ENCODE measurements at regions not wholly inside any gene's neighbourhood (a gene's known extent, or its start where the extent isn't known, plus 50 kb on each side); places are given as distances from the start of the nearest gene placed in this dataset.
"Not testable (repeated sequence)": the region's sequence is repeated elsewhere in the genome, so short reads cannot be mapped to it uniquely, and the experiment has no call there.

DNA sequence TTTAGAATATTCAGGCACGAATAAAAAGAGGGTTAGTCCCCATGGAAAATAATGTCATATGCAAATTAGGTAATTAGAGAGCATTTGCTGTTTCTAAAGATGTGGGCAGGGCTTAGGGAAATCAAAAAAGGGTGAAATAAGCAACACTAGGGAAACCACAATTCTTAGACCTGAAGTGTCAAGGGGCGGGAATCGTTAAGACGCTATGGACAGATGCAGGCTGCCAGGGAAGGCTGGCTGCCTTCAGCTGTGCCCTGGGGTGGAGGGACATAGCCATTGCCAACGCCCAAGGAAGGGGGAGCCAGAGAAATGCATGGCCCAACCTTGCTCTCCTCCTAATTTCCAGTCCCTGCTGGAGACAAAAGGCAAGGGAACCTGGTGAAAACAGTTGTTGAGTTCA is 141.7 kb upstream of the PROK2 start:
- no peak for DNase-seq (ENCODE audit: low read depth in 2 of 2)

DNA sequence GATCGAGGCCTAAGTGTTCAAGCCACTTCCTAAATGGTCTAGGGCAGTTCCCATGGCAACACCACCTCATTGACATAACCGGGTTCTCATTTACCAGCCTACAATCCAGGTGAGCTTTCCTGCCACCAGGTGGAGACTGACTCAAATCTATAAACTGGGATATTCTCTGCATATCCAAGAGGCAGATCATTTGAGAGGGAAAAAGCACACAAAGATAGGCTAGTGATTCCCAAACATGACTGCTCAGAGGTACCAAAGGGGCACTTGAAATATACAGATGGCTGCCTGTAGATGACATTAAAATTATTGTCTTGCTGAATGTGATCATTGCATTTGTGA is 141.3 kb upstream of the PROK2 start:
- no peak for DNase-seq (ENCODE audit: low read depth in 2 of 2)

DNA sequence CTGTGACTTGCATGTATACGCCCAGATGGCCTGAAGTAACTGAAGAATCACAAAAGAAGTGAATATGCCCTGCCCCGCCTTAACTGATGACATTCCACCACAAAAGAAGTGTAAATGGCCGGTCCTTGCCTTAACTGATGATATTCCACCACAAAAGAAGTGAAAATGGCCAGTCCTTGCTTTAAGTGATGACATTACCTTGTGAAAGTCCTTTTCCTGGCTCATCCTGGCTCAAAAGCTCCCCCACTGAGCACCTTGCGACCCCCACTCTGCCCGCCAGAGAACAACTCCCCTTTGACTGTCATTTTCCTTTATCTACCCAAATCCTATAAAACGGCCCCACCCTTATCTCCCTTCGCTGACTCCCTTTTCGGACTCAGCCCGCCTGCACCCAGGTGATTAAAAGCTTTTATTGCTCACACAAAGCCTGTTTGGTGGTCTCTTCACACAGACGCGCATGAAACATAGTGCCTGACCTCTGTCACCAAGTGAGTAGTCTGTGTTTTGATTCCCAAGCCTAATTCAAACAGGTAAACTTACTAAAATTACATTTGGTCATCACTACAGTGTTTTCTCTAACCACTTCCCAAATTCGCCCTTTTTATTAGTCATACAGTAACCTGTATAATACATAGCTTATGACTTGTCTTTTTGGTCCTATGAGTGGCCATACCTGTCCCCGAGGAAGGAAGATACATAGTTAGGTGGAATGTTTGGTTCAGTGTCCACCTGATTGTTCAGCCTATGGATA is 140.7 kb upstream of the PROK2 start:
- not testable (repeated sequence) for DNase-seq (ENCODE audit: low read depth in 2 of 2)

DNA sequence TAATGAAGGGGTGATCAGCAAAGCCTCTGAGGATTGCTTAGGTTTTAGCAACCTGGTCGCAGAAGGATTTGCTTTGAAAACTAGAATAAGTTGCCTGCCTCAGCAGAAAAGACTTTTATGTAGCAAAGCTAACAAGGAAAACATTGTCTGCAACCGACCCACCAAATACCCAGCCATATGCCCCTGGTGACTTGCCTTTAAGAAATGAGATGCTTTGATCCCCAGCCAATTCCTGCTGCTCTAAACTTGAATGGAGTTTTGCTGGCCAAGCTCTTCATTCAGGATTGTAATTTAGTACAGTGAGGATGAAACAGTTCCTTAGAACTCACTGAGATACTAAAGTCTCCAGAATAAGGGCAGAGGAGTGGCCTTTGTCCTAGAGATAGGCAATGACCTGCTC is 139.8 kb upstream of the PROK2 start:
- DNase-seq (ENCODE audit: low read depth in 2 of 2), result no peak

DNA sequence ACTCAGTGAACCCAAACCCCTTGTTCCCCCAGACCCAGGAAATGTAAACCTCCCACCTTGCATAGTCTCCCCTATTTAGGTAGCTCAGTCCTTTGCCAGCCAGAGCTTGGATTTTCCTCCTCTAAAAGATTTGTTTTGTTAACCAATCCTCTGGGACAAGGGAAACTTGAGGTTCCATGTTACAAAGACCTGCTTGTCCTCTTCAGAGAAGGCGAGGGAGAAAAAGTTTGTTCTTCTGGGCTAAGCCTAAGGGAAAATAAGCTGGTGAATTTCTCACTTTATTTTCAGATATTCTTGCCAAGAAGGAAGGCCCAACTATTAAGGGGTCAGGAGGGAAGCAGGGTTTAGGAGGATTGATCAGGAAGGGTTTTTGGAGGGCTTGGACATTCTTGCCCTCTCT is 136.1 kb upstream of the PROK2 start:
- no peak for DNase-seq (ENCODE audit: low read depth in 2 of 2)

DNA sequence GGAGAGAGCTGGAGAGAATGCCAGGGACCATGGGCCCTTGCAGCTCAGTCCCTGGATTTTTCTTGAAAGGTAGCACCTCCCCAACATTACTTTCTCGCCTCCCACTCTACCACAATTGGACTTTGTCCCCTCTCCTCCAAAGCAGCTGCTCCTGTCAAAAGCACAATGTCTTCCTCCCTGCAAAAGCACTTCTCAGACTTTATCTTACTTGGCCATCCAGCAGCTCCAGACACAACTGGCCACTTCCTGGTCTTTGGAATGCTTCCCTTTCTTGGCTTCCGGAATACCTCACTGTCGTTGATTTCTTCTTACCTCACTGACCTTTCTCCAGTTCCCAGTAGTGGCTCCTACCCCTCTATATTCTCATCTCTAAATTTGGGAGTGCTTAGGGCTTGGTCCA is 134.6 kb upstream of the PROK2 start:
- DNase-seq (ENCODE audit: low read depth in 2 of 2), result no peak

DNA sequence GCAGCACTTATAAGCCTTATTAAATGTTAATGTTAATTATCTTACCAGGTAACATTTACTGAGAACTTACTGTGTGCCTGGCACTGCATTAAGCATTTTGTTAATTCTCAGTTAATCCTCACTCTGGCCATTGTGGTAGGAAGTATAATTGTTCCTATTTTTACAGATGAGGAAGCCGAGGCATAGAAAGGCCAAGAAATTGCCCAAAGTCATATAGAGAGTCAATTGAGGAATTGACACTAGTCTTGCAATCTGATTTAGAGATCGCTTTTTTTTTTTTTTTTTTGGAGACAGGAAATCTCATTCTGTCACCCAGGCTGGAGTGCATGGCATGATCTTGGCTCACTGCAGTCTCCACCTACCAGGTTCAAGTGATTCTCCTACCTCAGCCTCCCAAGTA is 132.6 kb upstream of the PROK2 start:
- DNase-seq (ENCODE audit: low read depth in 2 of 2), result no peak

DNA sequence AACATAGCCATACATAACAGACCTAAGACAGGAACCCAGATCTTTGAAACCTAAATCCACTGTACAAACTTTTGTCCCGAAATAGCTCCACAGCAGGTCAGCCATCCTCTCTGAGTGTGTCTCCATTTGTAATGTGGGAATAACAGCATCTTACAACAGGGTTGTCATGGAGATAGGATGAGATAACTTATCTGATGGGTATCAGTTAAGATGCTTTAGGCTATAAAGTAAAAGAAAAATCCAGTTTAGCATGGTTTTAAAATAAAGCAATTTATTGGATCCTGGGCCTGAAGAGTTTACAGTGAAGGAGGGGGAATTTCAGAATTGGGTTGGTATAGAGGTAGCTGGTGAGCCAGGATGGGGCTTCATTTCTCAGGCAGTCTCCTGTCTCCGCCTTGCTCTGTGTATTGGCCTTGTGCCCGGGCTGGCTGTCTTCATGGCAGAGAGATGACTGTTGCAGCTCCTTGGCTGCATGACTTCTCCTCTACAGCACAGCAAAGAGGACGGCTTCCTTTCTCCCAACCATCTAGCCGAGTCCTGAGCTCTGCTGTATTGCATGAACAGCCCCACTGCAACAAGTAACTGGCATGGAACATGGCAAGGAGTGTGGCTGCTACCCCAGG is 131.9 kb upstream of the PROK2 start:
- DNase-seq (ENCODE audit: low read depth in 2 of 2), result no peak

DNA sequence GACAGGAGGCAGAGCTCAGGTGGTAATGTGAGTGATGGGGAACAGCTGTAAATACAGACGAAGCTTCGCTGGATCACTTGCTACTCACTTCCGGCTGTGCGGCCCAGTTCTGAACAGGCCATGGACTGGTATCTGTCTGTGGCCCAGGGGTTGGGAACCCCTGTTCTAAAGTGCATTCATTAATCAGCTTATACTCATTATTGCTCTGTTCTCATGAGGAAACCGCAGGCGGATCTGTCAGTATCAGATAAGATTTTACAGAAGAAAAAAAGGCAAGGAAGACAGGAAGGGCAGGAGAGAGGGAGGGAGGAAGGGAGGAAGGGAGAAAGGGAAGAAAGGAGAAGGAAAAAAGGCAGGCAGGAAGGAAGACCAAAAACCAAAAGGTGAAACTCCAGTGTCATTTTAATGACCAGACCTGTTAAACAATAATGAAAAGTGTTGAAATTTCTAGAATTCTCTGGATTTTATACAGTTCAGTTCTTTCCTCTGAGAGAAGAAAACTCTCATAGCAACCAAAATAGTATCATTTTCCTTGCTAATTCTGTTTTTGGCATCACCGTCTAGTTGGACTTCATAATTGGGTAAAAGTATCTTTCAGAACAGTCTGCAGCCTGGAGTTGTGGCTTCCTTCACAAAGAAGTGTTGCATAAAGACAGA is 128.0 kb upstream of the PROK2 start:
- no peak for DNase-seq (ENCODE audit: low read depth in 2 of 2)

DNA sequence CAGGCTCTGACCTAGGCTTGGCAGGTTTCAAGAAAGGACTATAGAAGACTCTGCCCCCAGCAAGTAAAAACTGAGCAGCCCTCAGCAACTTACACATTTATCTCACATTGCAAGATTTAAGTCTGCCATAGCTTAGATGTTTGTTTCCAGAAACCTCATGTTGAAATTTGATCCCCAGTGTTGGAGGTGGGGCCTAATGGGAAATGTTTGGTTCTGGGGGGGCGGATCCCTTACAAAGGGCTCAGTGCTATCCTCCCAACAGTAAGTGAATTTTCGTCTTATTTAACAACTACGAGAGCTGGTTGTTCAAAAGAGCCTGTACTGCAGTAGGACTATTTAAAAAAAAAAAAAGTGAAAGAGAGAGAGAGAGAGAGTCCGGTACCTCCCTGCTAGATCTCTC is 125.2 kb upstream of the PROK2 start:
- no peak for DNase-seq (ENCODE audit: low read depth in 2 of 2)

DNA sequence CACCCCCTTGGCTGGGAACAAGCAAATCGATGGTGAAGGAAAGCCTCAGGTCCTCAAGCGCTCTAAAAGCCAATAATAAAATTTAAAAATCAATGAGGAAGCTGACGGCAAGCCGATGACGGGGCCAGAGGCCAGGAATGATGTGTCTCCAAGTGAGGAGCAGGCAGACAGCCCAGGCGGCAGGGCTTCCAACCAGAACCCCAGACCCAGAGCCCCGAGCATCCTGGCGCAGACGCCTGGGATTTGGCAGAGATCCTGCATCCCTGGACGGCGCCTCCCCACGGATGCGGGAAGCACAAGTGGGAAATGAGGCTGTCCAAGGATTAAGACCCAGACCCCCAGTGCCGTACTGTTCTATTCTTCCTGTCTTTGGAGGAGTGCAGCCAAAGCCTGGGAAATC is 123.0 kb upstream of the PROK2 start:
- DNase-seq (ENCODE audit: low read depth in 2 of 2), result no peak

DNA sequence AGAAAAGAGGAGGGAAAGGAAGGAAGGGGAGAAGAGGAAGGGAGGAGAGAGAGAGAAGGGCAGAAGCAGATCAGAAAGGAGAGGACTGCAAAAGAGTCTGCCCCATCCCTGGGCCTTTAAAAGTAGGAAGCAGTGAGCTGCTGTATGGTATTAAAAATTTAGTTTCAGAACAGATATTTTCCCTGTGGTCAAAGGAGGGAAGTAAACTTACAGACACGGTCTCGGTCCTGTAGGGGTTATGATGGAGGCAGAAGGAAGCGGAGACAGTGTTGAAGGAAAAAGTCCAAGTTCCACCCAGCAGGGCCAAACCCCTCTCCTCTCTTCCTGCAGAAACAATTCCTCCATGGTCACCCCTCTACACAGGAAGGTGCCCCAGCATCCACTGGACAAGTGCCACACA is 122.0 kb upstream of the PROK2 start:
- no peak for DNase-seq (ENCODE audit: low read depth in 2 of 2)

DNA sequence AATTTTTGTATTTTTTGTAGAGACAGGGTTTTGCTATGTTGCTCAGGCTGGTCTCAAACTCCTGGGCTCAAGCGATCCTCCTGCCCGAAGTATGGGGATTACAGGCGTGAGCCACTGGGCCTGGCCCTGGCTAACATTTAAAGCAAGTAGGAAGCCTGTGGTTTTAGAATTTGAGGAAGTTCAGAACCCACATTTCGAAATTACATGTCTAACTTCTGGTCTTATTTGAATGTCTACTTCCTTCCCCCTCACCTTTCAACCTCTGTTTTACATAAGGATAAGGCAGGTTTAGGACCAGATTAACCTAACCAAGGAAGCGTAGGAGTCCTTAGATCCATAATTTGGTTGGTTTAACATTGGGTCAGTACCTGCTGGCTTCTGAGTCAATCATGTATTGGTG is 120.5 kb upstream of the PROK2 start:
- no peak for DNase-seq (ENCODE audit: low read depth in 2 of 2)

DNA sequence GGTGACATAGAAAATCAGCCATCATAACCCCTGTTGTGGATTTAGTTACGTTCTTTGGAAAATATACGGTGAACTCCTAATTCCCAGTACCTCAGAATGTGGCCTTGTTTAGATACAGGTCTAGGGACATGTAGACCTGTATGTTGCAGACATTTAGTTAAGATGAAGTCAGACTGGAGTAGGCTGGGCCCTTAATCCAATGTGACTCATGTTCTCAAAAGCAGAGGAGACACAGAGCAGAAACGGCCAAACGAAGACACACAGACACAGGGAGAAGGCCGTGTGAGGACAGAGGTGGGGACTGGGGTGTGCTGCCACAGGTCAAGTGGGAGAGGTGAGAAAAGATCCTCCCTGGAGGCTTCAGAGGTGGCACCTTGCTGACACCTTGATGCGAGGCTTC is 119.0 kb upstream of the PROK2 start:
- DNase-seq (ENCODE audit: low read depth in 2 of 2), result no peak

DNA sequence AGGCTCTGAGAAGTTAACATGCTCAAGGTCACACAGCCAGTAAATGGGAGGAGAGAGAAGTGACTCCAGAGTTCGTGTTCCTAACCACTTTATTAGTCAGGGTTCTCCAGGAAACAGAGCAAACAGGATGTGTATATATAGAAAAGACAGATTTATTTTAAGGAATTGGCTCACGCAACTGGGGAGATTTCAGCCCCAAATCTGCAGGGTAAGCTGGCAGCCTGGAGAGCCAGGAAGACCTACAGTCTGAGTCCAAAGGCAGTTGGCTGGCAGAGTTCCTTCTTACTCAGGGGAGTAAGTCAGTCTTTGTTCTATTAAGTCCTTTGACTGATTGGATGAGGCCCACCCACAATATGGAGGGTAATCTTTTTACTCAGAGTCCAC is 118.2 kb upstream of the PROK2 start:
- DNase-seq (ENCODE audit: low read depth in 2 of 2), result no peak

DNA sequence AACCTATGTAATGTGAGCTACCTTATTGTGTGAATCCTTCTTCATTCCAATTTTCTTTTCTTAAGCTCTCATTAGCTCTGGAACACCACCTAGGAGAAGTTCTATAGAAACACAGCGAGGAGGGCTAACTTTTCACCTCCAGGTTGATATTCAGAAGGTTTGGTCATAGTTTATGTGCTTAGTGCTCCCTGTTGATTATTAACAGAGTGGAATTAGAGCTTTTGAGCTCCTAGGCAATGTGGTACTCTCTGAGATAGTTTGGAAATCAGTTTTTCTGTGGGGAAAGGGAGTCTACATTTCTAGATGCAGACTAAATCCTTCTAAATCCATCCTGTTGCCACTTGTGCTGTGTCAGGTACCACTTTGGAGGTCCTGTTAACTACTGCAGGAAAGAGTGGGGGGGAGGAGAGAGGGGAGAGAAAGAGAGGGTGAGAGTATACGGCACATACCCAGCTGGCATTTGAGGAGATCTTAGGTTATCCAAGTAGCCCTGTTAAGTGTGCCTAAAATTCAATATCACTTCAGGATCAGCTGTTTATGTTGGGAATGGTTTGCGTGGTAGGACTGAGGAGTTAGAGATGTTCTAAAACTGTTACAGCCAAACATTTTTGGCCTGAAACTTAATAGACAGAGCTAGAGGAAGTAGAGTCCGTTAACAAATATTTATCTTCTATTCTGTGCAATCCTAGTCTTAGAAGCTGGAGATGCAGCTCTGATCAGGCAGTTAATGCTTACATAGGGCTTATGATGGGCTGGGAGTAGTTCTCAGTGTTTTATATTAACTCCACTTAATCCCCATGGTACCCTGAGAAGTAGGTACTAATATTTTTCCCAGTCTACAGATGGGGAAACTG is 117.5 kb upstream of the PROK2 start:
- DNase-seq (ENCODE audit: low read depth in 2 of 2), result no peak

DNA sequence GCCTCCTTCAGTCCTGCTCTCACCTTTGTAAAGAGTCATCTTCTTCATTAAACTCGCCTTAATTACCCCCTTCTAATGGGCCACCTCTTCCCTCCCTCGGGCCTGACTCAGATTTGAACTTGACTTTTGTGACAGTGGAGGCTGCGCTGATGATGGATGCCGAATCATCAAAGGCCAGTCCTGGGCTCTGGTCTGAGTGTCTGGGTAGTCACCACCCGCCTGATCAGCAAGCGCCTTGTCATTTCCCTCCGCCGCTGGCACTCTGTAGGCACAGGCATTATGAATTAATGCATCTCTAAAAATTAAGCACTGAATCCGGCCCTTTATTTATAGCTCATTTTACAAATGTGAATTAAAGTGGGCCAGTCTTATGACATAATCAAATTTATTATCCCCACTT is 116.7 kb upstream of the PROK2 start:
- no peak for DNase-seq (ENCODE audit: low read depth in 2 of 2)

DNA sequence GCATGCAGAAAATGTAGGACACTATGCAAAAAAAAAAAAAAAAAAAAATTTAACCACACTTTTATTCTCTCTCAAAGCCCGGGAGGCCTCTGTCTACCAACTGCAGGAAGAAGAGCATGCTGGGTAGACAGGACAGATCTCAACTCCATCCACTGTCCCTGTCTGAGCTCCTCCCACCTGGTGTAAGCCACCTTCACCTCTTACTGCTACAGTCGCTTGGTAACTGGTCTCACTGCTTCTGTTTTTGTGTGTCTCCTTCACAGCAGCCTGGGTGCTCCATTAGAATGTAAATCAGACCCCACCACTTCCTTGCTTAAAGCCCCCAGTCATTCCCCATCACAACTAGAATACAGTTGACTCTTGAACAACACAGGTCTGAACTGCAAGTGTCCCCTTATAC is 115.1 kb upstream of the PROK2 start:
- no peak for DNase-seq (ENCODE audit: low read depth in 2 of 2)

DNA sequence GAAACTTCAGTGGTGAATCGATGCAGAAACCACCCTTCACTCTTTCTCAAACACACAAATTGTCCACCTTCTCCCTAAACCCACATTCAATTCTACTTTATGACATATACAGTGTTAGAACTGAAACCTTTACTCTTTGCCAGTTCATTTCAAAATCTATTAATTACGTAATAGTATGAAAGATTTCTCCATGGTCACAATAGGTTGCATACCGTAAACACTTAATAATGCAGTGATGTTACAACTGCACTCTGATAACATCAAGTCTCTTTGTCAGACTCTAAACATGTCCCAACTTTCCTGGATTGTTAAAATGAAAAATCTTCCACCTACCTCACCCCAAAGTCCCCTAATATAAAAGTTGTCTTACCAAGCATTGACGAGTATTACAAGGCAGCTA is 111.8 kb upstream of the PROK2 start:
- no peak for DNase-seq (ENCODE audit: low read depth in 2 of 2)

DNA sequence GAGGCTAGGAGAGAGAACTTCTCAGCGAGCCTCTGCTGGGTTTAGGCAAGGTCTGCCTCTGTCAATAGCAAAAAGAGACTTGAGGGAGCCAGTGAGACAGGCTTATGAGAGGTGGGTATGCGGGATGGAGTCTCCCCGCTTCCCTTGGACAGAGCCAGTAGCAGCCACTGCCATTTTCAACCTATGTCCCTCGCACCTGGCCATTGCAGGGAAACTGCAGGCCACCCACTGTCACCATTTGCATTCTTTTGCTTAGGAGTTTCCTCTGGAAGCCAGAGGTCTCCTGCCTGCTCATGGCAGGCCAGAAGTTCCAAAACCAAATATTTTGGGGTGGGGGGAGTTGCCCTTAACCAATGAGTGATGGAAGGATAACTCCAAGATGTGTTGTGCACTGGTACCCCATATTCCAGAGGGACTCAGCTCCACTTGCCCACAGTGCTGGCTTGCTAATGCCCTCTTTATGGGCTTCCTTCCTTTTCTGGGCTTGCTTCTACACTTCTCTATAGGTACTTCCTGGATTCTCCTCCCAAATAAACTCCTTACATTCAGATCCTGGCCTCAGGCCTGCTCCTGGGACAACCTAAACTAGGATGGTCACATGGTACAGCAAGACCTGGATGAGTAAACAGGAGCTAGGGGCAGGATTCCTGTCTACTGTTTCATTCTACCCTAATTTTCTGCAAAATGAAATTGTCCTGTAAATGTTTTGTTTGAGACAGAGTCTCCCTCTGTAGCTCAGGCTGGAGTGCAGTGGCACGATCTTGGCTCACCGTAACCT is 108.9 kb upstream of the PROK2 start:
- DNase-seq (ENCODE audit: low read depth in 2 of 2), result no peak

DNA sequence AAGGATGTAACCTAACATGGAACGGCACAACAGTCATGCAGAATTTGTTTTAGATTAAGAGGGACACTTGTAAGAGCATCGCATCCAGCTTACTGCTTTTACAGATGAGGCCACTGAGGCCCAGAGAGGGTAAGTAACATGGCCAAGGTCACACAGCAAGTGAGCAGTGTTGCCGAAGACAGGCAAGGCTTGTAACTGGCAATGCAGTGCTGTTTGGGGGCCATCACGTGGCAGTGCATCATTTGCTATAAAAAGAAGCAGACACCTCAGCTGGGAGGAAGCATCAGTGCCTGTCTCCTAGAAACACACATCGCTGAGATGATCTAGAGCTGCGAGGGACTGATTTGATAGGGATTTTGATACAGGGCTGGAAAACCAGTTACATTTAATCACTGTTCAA is 108.2 kb upstream of the PROK2 start:
- no peak for DNase-seq (ENCODE audit: low read depth in 2 of 2)

DNA sequence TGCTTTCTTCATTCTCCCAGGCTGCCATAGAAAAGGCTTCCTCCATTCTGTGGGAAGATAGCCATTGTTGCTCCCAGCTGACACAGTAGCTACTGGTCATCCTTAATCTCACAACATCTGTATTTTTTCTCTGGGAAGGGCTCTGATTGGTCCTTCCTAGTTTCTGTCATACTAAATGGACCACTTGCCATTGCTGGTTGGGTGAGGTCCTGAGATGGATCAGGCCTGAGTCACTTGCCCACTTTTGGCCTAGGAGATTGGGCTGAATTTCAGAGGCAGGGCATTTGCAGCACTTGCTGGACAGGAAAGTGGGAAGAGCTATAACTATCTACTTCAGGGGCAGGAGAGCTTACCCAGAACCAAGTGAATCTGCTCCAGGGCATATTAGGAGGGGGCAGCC is 106.5 kb upstream of the PROK2 start:
- DNase-seq (ENCODE audit: low read depth in 2 of 2), result no peak

All from activated CD4-positive, alpha-beta T cell treated with anti-CD3 and anti-CD28 coated beads for 24 hours (primary cell).